GM19043 (cell line): ENCODE measurements at regions not wholly inside any gene's neighbourhood (a gene's known extent, or its start where the extent isn't known, plus 50 kb on each side); places are given as distances from the start of the nearest gene placed in this dataset.

Experiments
- ATAC-seq: cut with Tn5 transposase; IDR thresholded peaks from one replicate; pipeline ENCODE4 v1.9.1; 2021; ENCODE audit warnings: low read depth; ENCODE audit not compliant: unreplicated experiment

DNA sequence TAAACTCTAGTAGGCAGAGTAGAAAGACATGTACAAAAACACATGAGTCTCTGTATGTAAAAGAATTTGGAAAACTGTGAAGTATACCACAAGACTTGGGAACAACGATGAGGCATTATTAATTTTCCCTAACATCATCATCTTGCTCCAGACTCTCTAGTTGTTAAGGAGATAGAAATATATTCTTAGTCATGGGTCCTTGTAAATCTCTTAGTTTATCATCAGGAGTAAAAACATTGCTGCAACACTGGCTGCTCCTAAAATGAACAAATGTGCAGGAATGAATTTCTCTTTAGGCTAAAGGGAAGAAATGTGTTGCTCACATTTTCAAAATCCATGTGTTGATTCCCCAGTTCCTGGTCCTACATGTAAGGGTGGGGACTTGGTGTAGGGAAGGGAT, 384.6 kb downstream of the STIM2 start:
- ATAC-seq, result no peak

DNA sequence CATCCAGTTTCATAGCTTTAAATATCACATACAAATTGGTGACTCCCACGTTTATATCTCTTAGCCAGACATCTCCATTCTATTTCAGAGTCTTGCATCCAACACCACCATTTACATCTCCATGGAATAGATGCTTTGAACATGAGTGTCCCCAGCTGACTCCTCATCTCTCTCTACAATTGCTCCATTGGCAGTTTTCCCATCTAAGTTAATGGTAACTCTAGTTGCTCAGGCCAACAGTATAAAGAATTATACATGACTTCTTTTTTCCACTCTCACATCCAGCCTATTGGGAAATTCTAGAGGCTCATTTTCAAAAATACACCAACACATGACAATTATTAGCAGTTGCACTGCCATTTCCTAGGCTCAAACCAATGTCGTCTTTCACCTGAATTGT, 388.2 kb downstream of the STIM2 start:
- no peak for ATAC-seq

DNA sequence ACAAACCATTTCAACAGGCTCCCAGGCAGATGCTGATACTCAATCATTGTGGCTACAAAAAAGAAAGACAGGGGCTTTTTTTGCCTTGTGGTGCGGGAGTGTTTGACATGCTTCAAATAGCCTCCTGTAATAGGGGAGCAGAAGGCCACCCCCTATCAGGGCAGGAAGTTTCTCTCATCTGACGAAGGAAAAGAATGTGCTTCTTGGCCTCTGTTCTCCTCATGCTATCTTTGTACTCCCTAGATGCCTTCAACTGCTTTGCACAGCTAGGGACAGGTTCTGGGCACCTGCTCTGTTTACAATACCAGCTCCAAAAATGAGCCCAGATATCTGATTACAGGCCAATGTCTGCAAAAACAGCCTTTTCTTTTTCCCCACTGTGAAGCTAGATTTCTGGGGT, 391.1 kb downstream of the STIM2 start:
- ATAC-seq, result no peak

DNA sequence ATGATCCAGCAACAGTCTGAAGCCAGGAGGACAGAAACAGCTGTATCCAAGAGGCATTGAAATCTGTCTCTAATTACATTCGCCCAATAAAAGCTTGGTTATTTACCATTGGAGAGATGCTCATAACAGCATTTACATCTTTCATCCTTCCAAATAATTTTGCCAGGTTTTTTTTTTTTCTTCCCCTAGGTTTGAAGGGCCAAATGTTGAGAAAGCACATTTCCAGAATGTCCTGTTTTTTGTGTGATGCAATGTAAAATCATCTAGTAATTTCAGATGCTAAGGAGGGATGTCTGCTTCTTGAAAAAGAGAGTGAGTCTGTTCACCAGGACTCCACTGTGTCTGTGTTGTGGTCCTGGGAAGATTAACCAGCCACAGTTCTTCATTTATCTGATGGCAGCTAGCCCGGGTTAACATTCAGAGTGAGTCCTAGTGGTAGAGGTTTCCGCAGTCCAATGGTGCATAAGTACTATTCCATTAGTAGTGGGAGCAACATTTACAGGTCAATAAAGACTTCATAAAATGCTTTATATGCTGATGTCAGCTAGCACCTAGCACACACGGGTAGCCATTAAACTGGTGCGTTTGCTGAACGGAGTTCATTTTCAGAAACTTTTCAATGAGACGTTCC, 406.8 kb downstream of the STIM2 start:
- ATAC-seq, result no peak

DNA sequence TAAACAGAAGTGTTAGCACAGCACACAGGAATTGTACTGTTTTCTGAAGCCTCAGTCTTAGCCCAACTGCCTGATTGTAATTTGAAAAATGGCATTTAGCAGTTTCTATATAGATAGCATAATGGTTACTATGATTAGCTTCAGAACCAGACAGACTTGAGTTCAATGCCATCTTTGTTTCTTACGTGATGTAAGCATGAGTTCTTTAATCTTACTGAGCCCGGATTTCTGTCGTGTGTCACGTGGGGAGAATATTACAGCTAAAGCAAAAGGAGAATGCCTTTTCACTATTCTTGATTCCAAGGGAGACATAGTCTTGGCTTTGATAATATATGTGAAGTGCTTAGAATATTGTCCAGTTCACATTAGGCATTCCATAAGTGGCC, 407.3 kb downstream of the STIM2 start:
- no peak for ATAC-seq

DNA sequence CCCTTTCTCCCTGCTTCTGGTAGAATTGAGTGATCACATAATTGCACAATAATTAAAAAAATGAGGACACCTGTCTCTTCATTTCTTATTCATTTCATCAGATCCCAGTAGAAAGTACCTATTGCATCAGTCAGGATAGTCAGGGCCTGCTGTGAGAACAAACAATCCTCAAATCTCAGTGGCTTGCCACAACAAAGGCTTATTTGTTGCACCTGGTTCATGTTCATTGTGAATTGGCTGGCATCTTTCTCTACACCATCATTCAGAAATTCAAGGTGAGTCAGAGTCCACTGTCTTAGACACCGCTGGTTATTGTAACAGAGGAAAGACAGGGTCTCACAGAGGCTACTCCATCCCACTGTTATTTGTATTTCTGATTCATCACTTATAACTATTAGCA, 409.8 kb downstream of the STIM2 start:
- ATAC-seq, result no peak

DNA sequence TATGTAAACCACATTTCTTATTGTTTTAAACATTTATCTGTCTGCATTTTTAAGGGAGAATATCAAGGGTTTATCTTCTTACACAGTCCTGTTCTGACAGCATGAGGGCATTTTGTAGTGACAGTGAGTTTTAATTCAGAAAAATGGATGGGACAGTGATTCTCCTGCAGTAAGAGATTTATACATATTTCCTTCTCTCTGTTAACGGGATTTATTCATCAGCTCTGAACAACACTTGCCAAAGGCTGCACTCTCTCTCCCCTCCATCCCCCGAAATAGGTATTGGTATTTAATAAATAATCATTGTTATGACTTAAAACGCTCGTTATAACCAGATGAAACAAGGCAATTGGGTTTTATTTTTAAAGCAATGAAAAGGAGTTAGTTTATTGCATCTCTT, 410.9 kb downstream of the STIM2 start:
- no peak for ATAC-seq

DNA sequence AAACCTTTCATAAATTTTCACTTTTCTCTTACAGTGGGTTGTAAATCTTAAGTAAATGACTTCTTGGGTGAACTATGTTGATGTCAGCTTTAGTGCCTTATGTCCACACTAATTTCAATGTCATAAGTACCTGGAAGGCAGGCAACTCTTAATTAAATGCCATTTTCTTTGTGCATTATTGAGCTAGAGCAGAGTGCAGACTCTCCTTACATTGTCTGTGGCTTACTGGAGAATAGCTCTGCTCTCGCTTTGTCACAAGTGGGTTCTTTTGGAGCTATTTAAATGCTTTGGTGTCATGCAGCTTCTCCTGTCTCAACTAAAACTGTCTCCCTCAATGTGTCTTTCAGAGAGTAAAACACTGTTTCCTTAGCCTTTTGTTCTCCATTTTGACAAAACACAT, 411.6 kb downstream of the STIM2 start:
- ATAC-seq, result no peak

DNA sequence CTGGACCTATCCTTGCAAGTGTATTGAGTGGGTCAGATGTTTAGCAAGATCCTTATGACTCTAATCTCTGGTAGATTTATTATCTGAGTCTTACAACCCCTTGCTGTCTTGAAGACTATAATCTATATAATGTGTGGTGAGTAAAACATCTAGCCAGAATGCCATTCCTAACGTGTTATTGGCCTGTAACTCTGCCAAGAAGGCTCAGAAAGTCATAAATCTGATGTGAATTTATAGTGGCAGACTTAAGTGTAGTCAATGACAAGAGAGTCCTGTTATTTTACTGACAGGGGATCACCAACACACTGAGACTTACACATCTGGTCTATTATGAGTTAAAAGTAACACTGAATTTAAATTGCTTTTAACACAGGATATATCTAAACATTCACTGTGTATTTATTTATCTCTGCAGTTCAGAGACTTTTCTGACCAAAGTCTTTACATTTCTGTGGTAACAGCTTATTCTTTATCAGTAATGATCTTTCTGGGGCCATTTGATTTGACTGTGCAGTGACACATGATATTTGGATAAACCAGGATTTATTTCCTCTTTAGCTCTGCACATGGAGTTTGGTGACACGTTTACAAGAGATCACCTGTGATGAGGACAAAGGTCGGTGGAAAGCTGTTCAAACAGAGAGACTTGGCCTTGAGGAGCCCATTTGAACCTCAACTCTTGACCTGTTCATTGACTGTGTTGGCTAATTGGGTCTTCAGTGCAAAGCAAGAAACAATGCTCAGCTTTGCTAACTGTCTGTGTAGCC, 415.8 kb downstream of the STIM2 start:
- ATAC-seq, result no peak

DNA sequence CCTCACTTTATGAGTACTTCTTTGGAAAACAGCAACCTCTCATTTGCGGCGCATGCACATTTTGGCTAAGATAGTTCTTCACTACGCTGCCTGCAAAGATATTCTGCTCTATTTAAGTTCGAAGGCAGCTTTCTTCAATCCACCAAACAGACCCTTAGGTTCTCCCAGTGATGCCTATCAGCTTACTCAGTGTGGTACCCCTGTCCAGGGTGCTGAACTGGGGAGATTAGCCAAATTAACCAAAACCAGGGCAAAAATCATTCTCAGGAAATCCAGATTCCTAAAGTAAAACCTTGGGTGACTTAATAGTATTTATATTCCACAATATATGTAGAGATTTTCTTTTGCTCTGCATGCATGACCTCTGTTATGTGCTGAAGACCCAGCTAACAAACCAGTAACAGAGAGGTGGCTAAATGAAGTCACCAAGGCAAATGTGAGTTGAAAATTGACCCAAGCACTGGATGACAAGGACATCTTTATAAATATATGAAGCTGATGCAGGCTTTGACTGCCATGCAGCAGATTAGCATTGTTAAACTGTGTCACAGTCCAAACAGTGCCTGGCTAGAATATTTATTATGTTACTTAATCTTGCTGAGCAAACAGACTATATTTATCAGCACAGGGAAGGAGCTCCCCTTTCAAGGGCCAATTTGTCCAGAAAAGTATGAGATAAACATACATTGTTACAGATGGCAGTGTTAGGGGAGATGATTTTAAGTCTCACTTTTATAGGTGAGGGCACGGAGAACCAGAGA, 418.2 kb downstream of the STIM2 start:
- no peak for ATAC-seq

DNA sequence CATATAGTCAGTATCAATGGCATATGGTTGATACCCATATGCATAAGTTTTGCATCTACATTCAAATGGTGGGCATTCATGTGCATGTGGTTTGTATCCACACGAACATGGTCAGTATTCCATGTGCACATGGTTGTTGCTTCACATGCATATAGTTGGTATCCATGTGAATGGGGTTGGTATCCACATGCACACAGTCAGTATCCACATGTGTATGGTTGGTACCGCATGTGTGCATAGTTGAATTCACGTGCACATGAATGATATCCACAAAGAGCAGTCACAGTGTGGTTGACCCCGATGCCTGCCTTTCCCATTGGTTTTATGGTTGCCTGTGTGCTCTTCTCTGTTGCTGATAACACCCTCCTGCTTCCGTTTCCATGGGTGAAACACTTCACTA, 427.9 kb downstream of the STIM2 start:
- ATAC-seq, result no peak

DNA sequence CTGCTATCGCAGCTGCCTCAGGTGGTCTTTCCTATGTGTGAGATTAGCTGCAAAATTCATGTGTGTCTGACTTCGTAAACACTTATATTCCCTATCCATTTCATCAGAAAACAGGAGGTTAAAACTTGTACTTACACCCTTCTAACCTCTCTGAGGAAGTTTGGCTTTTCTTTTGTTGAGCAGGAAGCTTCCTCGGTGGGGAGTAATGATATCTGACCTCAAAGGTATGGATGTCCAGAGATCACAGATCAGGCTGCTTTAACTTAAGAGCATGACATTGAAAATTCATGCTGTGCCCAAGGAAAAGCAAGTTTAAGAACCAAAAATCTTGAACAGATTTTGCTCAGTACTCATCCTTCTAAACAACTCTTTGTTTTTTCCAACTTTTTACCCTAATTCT, 429.1 kb downstream of the STIM2 start:
- ATAC-seq, result no peak

DNA sequence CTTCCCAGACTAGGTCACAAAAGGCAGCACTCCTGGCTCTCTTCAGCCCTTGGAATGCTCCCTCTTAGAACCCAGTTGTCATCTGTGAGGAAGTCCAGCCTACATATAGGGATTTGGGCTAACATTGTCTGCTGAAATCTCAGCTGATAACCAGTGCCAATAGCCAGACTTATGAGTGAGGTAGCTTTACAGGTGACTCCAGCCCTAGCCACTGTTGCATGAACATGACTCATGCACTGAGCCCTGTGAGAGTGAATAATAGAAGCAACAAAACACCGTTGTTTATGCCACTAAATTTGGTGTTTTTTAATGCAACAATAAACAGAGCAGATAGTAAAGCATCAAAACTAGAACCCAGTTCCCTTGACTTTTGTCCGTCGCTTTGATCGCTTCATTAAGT, 433.2 kb downstream of the STIM2 start:
- no peak for ATAC-seq

DNA sequence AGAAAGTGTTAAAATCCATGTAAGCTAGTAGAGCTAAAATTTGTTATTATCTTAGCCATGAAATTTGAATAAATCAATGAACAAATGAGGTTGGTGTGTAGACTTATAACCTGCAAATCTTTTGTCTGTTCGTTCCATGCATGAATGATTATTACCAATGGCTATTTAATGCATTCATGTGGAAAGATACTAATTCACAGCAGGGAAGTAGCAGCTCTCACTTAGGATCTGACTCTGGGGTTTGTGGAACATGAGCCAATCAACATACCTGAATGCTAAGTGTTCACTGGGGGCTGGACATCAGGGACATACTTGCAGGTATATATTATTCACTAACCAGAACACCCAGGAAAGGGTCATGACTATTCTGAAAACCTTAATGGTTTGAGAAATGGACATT, 444.1 kb downstream of the STIM2 start:
- no peak for ATAC-seq

DNA sequence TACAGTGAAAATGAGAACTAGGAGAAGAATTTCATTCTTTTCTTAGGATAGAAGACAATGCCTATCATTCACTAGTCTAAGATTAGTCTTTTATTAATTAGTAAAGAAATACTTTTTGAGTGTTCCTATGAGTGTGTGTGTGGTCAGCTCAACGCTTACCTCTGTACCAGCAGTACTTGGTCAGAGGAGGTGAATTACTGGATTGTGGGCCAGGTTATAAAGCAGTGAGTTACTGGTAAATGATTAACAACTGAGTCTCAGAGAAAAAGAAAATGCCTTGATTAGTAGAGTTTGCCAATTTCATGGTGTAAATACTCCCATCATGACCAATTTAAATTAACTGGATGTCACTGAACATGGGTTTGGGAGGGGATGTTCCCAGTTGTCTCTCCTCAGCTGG, 444.6 kb downstream of the STIM2 start:
- ATAC-seq, result no peak

DNA sequence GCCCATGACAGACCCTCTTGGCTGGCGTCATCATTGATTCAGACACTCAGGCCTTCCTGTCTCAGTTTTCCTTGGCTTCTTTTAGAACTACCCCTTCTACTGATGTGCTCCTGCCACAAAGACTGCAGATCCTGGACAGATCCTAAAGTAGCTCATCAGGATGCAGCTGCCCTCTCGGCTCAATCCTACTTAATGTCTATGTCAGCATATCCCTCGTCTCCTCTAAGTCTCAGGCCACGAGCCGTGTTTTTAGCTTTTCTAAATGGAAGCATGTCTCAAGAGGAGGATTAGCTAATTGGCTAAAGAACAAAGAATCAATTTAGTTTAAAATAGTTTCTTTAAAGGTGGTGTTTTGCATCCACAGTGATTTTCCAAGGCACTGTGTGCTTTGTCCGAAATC, 447.7 kb downstream of the STIM2 start:
- ATAC-seq, result no peak

DNA sequence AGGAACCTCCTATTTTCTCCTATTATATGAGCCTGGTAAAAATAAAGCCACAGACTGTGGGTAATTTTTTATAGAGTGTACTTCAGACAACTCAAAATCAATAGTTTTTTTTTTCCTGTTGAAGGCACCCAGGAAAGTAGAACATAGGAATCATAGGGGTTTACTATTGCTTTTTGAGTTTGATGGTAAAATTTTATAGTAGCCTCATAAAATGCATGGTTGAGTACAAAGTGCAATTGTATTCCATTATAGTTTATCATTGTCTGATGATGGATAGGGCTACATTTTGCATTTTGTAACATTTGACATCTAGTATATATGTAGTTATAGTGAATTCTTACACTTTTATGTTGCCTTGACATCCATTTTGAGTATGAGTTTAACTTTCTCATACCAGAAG, 455.0 kb downstream of the STIM2 start:
- no peak for ATAC-seq

DNA sequence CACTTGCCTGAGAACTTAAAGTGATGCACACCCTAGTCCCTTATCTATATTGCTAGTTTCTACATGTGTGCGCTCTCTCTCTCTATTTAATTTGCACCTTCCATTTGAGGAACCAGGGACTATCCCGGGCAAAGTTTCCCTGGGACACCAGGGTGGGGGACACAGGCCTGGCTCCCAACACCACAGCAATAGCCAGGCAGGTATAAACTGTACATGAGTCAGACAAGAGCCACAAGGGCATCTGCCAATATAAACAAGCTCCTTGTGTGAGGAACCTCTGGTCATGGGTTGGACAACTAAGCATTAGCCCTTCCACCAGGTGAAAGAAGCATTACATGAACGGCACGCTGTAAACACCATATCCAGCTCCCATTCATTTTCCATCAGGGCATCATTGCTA, 455.5 kb downstream of the STIM2 start:
- ATAC-seq, result no peak

DNA sequence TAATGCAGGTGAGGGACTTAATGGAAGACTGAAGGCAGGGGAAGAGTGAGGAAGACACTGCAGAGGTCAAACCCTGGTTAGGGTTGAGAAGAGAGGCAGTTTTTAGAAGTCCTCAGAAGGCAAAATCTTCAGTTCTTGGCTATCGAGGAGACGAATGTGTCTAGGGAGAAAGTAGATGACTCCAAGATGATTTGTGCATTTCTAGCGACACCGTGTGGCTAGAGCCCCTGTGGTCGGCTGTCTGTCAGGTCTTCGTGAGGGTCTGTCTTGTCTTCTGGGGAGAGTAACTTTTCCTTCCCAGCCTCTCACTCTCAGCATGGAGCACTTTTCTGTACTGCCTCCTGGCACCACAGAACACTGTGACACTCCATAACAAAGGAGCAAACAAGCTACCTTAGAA, 458.1 kb downstream of the STIM2 start:
- peak; percentile 63 for ATAC-seq

DNA sequence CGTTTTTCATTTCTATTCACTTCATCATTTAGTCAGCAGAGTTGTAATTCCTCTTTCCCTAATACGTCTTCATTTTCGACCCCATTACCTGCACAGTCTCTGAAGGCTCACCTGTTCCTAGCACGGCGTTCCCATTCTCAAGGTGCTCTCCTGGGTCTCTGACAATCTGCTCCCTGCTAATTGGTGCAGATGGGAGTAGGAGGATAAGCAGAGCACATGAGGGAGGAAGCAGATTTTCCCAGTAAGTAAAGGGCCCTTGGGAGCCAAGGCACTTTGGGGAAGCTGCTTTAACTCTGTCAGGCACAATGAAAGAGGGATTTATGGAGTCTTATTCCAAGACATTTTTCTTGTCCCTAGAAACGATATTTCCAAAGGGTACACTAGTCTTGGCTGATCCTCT, 466.4 kb downstream of the STIM2 start:
- no peak for ATAC-seq

DNA sequence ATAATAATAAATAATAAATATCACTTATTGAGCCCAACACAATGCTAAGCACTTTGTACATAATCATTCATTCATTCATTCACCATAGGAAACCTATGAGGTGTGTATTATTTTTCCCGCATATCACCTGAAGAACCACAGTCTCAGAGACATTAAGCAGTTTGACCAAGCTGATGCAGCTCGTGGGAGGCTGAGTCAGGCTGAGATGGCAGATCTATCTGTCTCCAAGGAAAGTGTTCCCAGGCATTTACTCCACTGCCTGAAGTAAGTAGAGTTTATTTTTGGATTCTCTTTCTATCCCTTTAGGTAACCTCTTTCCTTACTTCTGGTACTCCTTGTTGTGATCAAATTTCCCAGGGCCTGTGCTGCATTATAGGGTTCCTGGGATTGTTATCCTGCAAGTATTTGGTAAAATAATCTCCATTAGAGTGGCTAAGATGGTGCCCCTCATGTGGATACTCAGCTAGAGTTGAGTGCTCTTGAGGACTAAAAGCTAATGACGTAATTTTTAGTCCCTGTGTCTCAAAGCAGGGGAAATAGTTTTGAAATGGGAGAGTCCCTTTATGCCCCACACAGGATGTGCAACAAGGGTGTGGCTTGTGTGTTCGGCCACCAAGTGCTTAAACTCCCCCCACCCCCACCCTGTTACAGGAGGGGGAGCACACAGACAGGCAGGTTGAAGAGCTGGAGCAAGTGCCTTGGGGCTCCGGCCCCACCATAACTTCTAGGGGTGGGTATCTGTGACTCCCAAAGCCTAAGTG, 467.0 kb downstream of the STIM2 start:
- ATAC-seq, result no peak
